Tibial artery (tissue), 4 donors: ENCODE measurements at regions not wholly inside any gene's neighbourhood (a gene's known extent, or its start where the extent isn't known, plus 50 kb on each side); places are given as distances from the start of the nearest gene placed in this dataset.

ENCODE experiments used
- DNase-seq, 2 donors: peaks; one replicate each; pipeline ENCODE4 v3.0.0-alpha.2; 2019
- H3K27ac ChIP-seq, 2 donors: fragments of 200-600 bp; sonication (generic) in 1 of 2; 1 replicate in 1 of 2; 2 replicates in 1 of 2; pipeline ENCODE4 v1.5.1; 2018 to 2019; ENCODE audit warnings: mild to moderate bottlenecking in 1 of 2
- H3K27me3 ChIP-seq, 2 donors: fragments of 200-600 bp; sonication (generic) in 1 of 2; one replicate each; pipeline versions ENCODE4 v1.5.1 to v1.6.0; 2016 to 2019
- H3K36me3 ChIP-seq, 3 donors: fragments of 200-600 bp; sonication (generic) in 2 of 3; one replicate each; pipeline ENCODE4 v1.5.1; 2016 to 2019; ENCODE audit warnings: mild to moderate bottlenecking in 2 of 3
- H3K4me1 ChIP-seq, 4 donors: fragments of 200-600 bp; sonication (generic) in 2 of 4; 1 replicate in 3 of 4; 2 replicates in 1 of 4; pipeline ENCODE4 v1.5.1; 2016 to 2019
- H3K4me3 ChIP-seq, 2 donors: fragments of 200-600 bp; sonication (generic) in 1 of 2; 1 replicate in 1 of 2; 2 replicates in 1 of 2; pipeline ENCODE4 v1.5.1; 2018 to 2019; ENCODE audit warnings: mild to moderate bottlenecking in 2 of 2
- H3K9me3 ChIP-seq, 3 donors: fragments of 200-600 bp; sonication (generic) in 1 of 3; one replicate each; pipeline ENCODE4 v1.5.1; 2016 to 2019
- intact Hi-C: fragments of 100-400 bp; cut with DNase I; formaldehyde crosslinking; loops from one replicate; pipeline ENCODE4 v1.15.0; 2023; ENCODE audit warnings: low total_unique reads
- TF ChIP-seq, protein P1 (sequence below), 2 experiments: fragments of 200-600 bp in 1 of 2; fragments of 450-650 bp in 1 of 2; IDR thresholded peaks; one replicate each; pipeline ENCODE4 v1.5.1; 2017 to 2019; ENCODE audit warnings: antibody characterized with exemption in 2 of 2, mild to moderate bottlenecking in 1 of 2, moderate library complexity in 1 of 2

DNA sequence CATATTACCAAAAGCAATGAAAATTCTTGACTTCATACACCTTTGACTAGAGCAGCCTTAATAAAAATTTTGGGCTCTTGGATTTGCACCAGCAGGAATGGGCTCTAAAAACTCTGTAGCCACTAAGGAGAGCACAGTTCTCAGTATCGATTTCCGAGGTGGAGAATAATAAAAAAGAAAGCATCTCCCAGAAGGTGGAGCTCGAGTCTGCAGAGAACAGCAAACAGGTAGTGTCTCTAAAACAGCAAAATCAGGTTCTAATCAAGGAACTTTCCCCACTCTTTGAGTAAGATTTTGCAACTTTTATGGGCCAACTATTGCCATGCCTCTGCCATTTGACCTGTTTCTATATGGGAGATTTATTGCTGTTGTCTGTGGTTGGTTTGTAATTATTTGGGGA, 258.7 kb upstream of the GPC6 start:
- intact Hi-C loops = no loop called here
- Histone ChIP-seq H3K9me3 (no peaks in the 10 kb centered on the region), H3K27me3 (no peaks in the 10 kb centered on the region), H3K4me1 (no peaks in the 10 kb centered on the region), H3K36me3 (no peaks in the 10 kb centered on the region), H3K27ac (no peak overlapping the region), H3K4me3 (no peak overlapping the region)
- TF ChIP-seq, protein P1, sequence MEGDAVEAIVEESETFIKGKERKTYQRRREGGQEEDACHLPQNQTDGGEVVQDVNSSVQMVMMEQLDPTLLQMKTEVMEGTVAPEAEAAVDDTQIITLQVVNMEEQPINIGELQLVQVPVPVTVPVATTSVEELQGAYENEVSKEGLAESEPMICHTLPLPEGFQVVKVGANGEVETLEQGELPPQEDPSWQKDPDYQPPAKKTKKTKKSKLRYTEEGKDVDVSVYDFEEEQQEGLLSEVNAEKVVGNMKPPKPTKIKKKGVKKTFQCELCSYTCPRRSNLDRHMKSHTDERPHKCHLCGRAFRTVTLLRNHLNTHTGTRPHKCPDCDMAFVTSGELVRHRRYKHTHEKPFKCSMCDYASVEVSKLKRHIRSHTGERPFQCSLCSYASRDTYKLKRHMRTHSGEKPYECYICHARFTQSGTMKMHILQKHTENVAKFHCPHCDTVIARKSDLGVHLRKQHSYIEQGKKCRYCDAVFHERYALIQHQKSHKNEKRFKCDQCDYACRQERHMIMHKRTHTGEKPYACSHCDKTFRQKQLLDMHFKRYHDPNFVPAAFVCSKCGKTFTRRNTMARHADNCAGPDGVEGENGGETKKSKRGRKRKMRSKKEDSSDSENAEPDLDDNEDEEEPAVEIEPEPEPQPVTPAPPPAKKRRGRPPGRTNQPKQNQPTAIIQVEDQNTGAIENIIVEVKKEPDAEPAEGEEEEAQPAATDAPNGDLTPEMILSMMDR (IDR thresholded peaks at IDR 0.05) = no peak
- no peak for DNase-seq

DNA sequence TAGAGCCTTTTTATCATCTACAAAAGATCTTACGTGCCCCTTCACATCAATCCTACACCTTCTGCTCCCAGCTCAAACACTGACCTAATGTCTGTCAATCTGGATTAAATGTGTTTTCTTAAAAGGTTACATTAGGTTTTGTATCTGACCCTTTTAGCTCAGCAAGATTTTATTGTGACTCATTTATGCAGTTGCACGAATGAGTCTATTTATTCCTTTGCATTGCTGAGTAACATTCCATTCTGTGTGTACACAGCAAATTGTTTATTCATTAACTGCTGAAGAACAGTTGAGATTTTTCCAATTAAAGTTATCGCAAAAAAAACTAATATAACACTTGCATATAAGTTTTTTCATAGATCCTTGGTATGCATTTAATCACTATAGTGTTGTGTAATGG, 253.9 kb upstream of the GPC6 start:
- Histone ChIP-seq H3K9me3 (no peaks in the 10 kb centered on the region), H3K27me3 (no peaks in the 10 kb centered on the region), H3K4me1 (no peaks in the 10 kb centered on the region), H3K36me3 (no peaks in the 10 kb centered on the region), H3K4me3 (no peak overlapping the region), H3K27ac (no peak overlapping the region)
- intact Hi-C loops = no loop called here
- no peak for DNase-seq
- TF ChIP-seq, protein P1 (IDR thresholded peaks at IDR 0.05) = no peak

DNA sequence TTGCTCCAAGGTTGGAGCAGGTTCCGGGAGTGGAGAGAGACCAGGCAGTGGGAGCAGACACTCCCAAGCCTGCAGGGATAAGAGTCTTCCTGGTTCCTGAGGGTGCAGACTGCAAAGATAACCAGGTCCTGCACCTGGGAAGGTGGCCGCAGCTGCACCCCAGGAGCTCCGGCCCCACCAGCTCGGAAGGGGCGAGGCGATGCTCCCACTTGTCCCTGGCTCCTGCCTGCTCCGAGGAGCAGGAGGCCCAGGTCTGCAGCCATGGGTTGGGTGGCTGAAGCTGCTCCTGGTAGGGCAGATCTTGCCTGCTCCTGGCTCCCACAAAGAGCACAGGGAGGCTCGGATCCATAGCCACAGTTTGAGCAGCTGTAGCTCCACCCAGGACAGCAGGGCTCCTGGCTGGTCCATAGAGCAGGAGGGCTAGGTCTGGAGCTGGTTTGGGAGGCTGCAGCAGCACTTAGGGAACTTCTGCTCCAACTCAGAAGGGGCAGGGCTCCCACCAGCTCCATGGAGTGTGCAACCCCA, 251.6 kb upstream of the GPC6 start:
- no peak for DNase-seq
- Histone ChIP-seq H3K9me3 (no peaks in the 10 kb centered on the region), H3K27me3 (no peaks in the 10 kb centered on the region), H3K4me3 (no peak overlapping the region), H3K27ac (no peak overlapping the region), H3K36me3 (no peaks in the 10 kb centered on the region), H3K4me1 (no peaks in the 10 kb centered on the region)
- TF ChIP-seq, protein P1 (IDR thresholded peaks at IDR 0.05) = no peak
- intact Hi-C loops = no loop called here

DNA sequence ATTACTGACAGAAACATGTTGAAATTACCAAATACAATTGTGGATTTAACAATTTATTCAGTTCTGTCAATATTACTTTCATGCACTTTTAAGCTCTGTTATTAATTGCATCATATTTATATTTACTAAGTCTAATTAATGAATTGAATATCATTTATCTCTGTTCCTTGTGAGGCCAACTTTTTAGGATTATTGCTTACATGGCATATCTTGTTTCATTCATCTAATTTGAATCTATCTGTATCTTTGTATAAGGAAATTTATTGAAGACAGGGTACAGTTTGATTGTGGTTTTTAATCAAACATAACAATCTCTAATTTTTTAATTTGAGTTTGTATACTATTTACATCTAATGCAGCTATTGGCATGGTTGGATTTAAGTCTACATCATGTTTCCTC, 249.9 kb upstream of the GPC6 start:
- H3K4me1 ChIP-seq = no peaks in the 10 kb centered on the region
- H3K27me3 ChIP-seq = no peaks in the 10 kb centered on the region
- no peak for DNase-seq
- H3K9me3 ChIP-seq = no peaks in the 10 kb centered on the region
- H3K36me3 ChIP-seq = no peaks in the 10 kb centered on the region
- intact Hi-C loops = no loop called here
- H3K27ac ChIP-seq = no peak overlapping the region
- TF ChIP-seq, protein P1 (IDR thresholded peaks at IDR 0.05) = no peak
- H3K4me3 ChIP-seq = no peak overlapping the region

DNA sequence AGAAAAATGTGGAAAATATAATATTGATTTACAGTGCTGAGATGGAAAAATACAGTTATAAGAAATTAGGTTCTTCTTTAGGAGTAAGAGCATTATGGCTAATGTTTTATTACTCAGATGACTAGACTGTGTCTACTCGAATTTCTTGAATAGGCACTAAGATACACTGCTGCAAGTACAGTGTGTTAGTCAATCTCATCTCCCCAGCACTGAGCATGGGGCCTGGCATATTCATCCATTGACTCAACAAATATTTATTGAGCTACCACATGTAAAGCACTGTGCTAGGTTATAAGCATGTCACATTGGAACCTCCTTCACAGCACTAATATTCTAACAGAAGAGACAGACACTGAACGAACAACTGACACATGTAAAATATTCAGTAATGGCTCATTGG, 242.5 kb upstream of the GPC6 start:
- no peak for DNase-seq
- H3K27me3 ChIP-seq = no peaks in the 10 kb centered on the region
- H3K4me3 ChIP-seq = no peak overlapping the region
- no peaks in the 10 kb centered on the region for H3K4me1 ChIP-seq
- H3K27ac ChIP-seq = no peak overlapping the region
- H3K36me3 ChIP-seq = no peaks in the 10 kb centered on the region
- no peaks in the 10 kb centered on the region for H3K9me3 ChIP-seq
- intact Hi-C loops = no loop called here
- TF ChIP-seq, protein P1 (IDR thresholded peaks at IDR 0.05) = no peak

DNA sequence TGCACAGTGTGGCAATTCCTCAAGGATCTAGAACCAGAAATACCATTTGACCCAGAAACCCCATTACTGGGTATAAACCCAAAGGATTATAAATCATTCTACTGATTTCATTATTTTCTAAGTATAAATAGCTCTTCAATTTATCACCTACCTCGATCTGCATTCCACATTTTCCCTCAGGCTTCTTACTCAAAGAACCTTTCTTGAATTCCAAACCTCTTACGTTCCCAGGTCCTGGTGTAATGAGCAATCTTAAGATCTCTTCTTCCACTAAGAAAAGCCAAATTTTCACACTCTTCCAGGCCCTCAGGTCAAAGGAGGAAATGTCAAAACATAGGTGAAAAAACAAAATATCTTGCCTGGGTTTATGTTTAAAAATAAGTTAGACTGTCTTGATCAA, 237.3 kb upstream of the GPC6 start:
- no peak for DNase-seq
- no peaks in the 10 kb centered on the region for H3K27me3 ChIP-seq
- no peaks in the 10 kb centered on the region for H3K4me1 ChIP-seq
- H3K36me3 ChIP-seq = no peaks in the 10 kb centered on the region
- no peak overlapping the region for H3K27ac ChIP-seq
- TF ChIP-seq, protein P1 (IDR thresholded peaks at IDR 0.05) = no peak
- no peak overlapping the region for H3K4me3 ChIP-seq
- intact Hi-C loops = no loop called here
- H3K9me3 ChIP-seq = no peaks in the 10 kb centered on the region
